ENCODE measurements at regions not wholly inside any gene's neighbourhood (a gene's known extent, or its start where the extent isn't known, plus 50 kb on each side); places are given as distances from the start of the nearest gene placed in this dataset.
"Not testable (repeated sequence)": the region's sequence is repeated elsewhere in the genome, so short reads cannot be mapped to it uniquely, and the experiment has no call there.

GRCh38 chrX:3435057-3435456 lies 88.6 kb upstream of the MXRA5 start:
- no peak for DNase-seq

GRCh38 chrX:3428792-3429191 lies 82.3 kb upstream of the MXRA5 start:
- DNase-seq, result no peak

DNA sequence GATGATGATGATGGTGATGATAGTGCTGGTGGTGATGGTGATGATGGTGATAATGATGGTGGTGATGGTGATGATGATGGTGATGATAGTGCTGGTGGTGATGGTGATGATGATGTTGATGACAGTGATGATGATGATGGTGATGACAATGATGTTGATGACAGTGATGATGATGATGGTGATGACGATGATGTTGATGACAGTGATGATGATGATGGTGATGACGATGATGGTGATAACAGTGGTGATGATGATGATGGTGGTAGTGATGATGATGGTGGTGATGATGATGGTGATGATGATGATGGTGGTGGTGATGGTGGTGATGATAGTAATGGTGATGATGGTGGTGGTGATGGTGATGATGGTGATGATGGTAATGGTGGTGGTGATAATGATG lies 80.1 kb upstream of the MXRA5 start:
- no peak for DNase-seq

DNA sequence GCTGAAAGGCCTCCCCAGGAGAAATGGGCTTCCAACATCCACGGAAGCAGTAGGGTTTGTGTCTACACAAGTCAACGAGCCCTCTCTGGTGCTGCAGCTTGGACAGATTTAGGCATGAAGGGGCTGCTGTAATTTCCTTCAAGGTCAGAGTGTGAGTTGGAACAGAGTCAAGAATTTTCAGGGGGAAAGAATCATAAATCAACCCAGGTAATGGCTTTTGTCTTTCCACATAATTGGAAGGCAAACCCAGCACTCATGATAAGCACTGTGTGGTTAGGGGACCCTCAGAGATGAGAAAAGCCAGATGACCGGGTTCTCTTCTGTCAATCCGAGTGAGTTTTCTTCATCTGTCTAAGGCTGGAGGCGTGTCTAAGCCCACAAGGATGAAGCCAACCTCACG lies 78.6 kb upstream of the MXRA5 start:
- DNase-seq, result no peak

- DNase-seq, result no peak
These were observed 73.9 kb upstream of the MXRA5 start for GRCh38 chrX:3420316-3420715.

GRCh38 chrX:3415011-3415410 lies 68.6 kb upstream of the MXRA5 start:
- DNase-seq, result no peak

GRCh38 chrX:3411626-3412025 lies 65.2 kb upstream of the MXRA5 start:
- not testable (repeated sequence) for DNase-seq

- DNase-seq, result not testable (repeated sequence)
These were observed 63.5 kb upstream of the MXRA5 start for GRCh38 chrX:3409936-3410335.

DNA sequence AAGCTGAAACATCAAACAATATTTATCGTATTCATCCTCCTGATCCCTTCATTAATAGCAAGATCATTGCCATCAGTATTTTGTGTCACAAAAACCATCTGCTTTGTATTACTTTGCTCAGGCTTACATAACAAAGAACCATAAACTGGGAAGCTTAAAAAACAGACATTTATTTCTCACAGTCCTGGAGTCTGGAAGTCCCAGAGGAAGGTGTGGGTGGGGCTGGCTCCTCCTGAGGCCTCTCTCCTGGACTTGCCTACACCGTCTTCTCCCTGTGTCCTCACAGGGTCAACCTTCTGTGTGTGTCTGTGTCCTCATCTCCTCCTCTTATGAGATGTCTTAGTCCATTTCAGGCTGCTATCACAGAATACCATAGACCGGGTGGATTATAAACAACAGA lies 61.3 kb upstream of the MXRA5 start:
- no peak for DNase-seq

GRCh38 chrX:3407121-3407520 lies 60.7 kb upstream of the MXRA5 start:
- no peak for DNase-seq

GRCh38 chrX:3403748-3404147 lies 57.3 kb upstream of the MXRA5 start:
- no peak for DNase-seq

Measured in NCI-H345 (cell line).